HCT116 (cell line): ENCODE measurements at regions not wholly inside any gene's neighbourhood (a gene's known extent, or its start where the extent isn't known, plus 50 kb on each side); places are given as distances from the start of the nearest gene placed in this dataset.

Experiments
- ATAC-seq: fragments of 200-7000 bp; cut with Tn5 transposase; 2 replicates; pipeline ENCODE4 v1.9.1; 2020; ENCODE audit warnings: mild to moderate bottlenecking, moderate library complexity
- BruUV-seq: library from RNA; stranded (reverse); fragments of 400-500 nt; replicated peaks from 2 replicates; lab custom pipeline; 2021; lab: Mats Ljungman, UMichigan
- CTCF ChIA-PET: fragments of 300-600 bp; sonication (Branson Sonifier 250); formaldehyde crosslinking; loops from one replicate; lab custom pipeline; 2021; ENCODE audit warnings: antibody characterized with exemption; lab: Charles Lee
- POLR2A ChIA-PET: fragments of 300-600, 350-600 bp; sonication (Branson Sonifier 250); formaldehyde crosslinking; loops from one replicate; lab custom pipeline; 2021; ENCODE audit warnings: antibody characterized with exemption; lab: Charles Lee
- RAD21 ChIA-PET, 2 experiments: fragments of 300-600 bp; sonication (Branson Sonifier 250); formaldehyde crosslinking; loops; one replicate each; lab custom pipeline; 2023; ENCODE audit warnings: low total read pairs in 2 of 2; ENCODE audit not compliant: uncharacterized antibody in 2 of 2, unreplicated experiment in 2 of 2, low non-redundant PET in 1 of 2; lab: Charles Lee
- DNase-seq: peaks from one replicate; pipeline ENCODE4 v3.0.0-alpha.2; 2010; ENCODE audit warnings: low read depth, low spot score
- H2AFZ ChIP-seq: fragments of 200-600 bp; shearing (Covaris generic), sonication (generic); 2 replicates; pipeline ENCODE4 v1.6.1; 2017; ENCODE audit warnings: low read depth, mixed run types, mixed read lengths, antibody characterized with exemption, low read length; ENCODE audit not compliant: poor library complexity, severe bottlenecking
- H3K27ac ChIP-seq: 2 replicates; pipeline ENCODE4 v1.5.1; 2012; ENCODE audit warnings: low read depth, low read length
- H3K27me3 ChIP-seq: fragments of 200-600 bp; sonication (generic); 2 replicates; pipeline ENCODE4 v1.6.1; 2016; ENCODE audit warnings: mixed run types, low read length, mixed read lengths; ENCODE audit not compliant: insufficient read depth
- H3K36me3 ChIP-seq, 2 experiments: fragments of 200-500 bp in 1 of 2; fragments of 200-600 bp in 1 of 2; sonication (Bioruptor generic) in 1 of 2; sonication (generic) in 1 of 2; 2 replicates each; pipeline versions ENCODE4 v1.5.1 to v1.6.1; 2014 to 2016; ENCODE audit warnings: low read length in 2 of 2, inconsistent platforms in 1 of 2, mixed read lengths in 1 of 2, mixed run types in 1 of 2; ENCODE audit not compliant: insufficient read depth in 2 of 2, control insufficient read depth in 1 of 2
- H3K4me1 ChIP-seq, 2 experiments: fragments of 200-600 bp in 1 of 2; sonication (generic) in 1 of 2; 2 replicates each; pipeline versions ENCODE4 v1.5.1 to v1.6.1; 2012 to 2017; ENCODE audit warnings: low read length in 2 of 2, inconsistent platforms in 1 of 2, mild to moderate bottlenecking in 1 of 2, mixed read lengths in 1 of 2, mixed run types in 1 of 2, moderate library complexity in 1 of 2; ENCODE audit not compliant: insufficient read depth in 2 of 2, control insufficient read depth in 1 of 2
- H3K4me2 ChIP-seq: fragments of 200-600 bp; sonication (generic); 2 replicates; pipeline ENCODE4 v1.6.1; 2017; ENCODE audit warnings: mixed run types, low read length, mixed read lengths
- H3K4me3 ChIP-seq, 2 experiments: fragments of 200-600 bp in 1 of 2; sonication (generic) in 1 of 2; replicated peaks in 1 of 2; 2 replicates each; pipeline ENCODE4 v1.5.1; 2011 to 2016; ENCODE audit warnings: low read length in 2 of 2, control low read depth in 1 of 2, low read depth in 1 of 2, mild to moderate bottlenecking in 1 of 2, mixed read lengths in 1 of 2, mixed run types in 1 of 2
- H3K79me2 ChIP-seq: fragments of 200-600 bp; sonication (generic); 2 replicates; pipeline ENCODE4 v1.6.1; 2017; ENCODE audit warnings: mild to moderate bottlenecking, mixed run types, low read length, moderate library complexity, mixed read lengths; ENCODE audit not compliant: insufficient read depth
- H3K9ac ChIP-seq: fragments of 200-600 bp; sonication (generic); 2 replicates; pipeline ENCODE4 v1.6.1; 2016; ENCODE audit warnings: low read length, mixed read lengths
- H3K9me2 ChIP-seq: fragments of 200-600 bp; sonication (generic), shearing (Covaris generic); 2 replicates; pipeline ENCODE4 v1.6.1; 2017; ENCODE audit warnings: mixed run types, mild to moderate bottlenecking, moderate library complexity; ENCODE audit not compliant: insufficient read depth
- H3K9me3 ChIP-seq, 2 experiments: fragments of 200-500 bp in 1 of 2; fragments of 200-600 bp in 1 of 2; sonication (Bioruptor generic) in 1 of 2; sonication (generic) in 1 of 2; 2 replicates each; pipeline ENCODE4 v1.6.1; 2014 to 2017; ENCODE audit warnings: low read length in 2 of 2, mixed read lengths in 2 of 2, inconsistent platforms in 1 of 2, low read depth in 1 of 2, mild to moderate bottlenecking in 1 of 2, mixed run types in 1 of 2, moderate library complexity in 1 of 2; ENCODE audit not compliant: control insufficient read depth in 1 of 2, insufficient read depth in 1 of 2
- H4K20me1 ChIP-seq: fragments of 200-600 bp; sonication (generic), shearing (Covaris generic); 2 replicates; pipeline ENCODE4 v1.6.1; 2017; ENCODE audit warnings: mixed run types, mild to moderate bottlenecking, moderate library complexity; ENCODE audit not compliant: insufficient read depth
- EZH2 ChIP-seq: fragments of 200-600 bp; sonication (generic); IDR thresholded peaks from 2 replicates; pipeline ENCODE4 v1.6.1; 2017; ENCODE audit warnings: antibody characterized with exemption, mixed run types
- POLR2A ChIP-seq: IDR thresholded peaks from 2 replicates; pipeline ENCODE4 v1.7.0; 2011; ENCODE audit warnings: borderline replicate concordance; ENCODE audit not compliant: insufficient read depth, insufficient read length; ENCODE audit errors: extremely low read depth
- RAD21 ChIP-seq: IDR thresholded peaks from 2 replicates; pipeline ENCODE4 v1.6.1; 2012; ENCODE audit warnings: low read depth, mild to moderate bottlenecking
- SIN3A ChIP-seq: IDR thresholded peaks from 2 replicates; pipeline ENCODE4 v1.6.1; 2012; ENCODE audit warnings: low read depth
- intact Hi-C: fragments of 100-400 bp; cut with micrococcal nuclease; formaldehyde crosslinking; loops from 2 replicates; pipeline ENCODE4 v1.10.0; 2022
- TF ChIP-seq, protein P1 (sequence below): IDR thresholded peaks from 2 replicates; pipeline ENCODE4 v1.6.1; 2012; ENCODE audit warnings: low read depth
- TF ChIP-seq, protein P2 (sequence below): IDR thresholded peaks from 2 replicates; pipeline ENCODE4 v1.6.1; 2012
- TF ChIP-seq, protein P3 (sequence below): IDR thresholded peaks from 2 replicates; pipeline ENCODE4 v1.6.1; 2012
- TF ChIP-seq, protein P4 (sequence below), 3 experiments: fragments of 200-600 bp in 1 of 3; sonication (generic) in 1 of 3; IDR thresholded peaks in 2 of 3; conservative IDR thresholded peaks in 1 of 3; 2 replicates each; pipeline ENCODE4 v1.5.1; 2012 to 2017; ENCODE audit warnings: low read depth in 2 of 3, low read length in 2 of 3, antibody characterized with exemption in 1 of 3, borderline replicate concordance in 1 of 3, control low read depth in 1 of 3, mild to moderate bottlenecking in 1 of 3, mixed read lengths in 1 of 3, mixed run types in 1 of 3, moderate library complexity in 1 of 3; ENCODE audit not compliant: insufficient read depth in 1 of 3
- TF ChIP-seq, protein P5 (sequence below): IDR thresholded peaks from 2 replicates; pipeline ENCODE4 v1.6.1; 2011; ENCODE audit warnings: mild to moderate bottlenecking, low read length, moderate library complexity; ENCODE audit not compliant: insufficient replicate concordance; ENCODE audit errors: extremely low read depth

DNA sequence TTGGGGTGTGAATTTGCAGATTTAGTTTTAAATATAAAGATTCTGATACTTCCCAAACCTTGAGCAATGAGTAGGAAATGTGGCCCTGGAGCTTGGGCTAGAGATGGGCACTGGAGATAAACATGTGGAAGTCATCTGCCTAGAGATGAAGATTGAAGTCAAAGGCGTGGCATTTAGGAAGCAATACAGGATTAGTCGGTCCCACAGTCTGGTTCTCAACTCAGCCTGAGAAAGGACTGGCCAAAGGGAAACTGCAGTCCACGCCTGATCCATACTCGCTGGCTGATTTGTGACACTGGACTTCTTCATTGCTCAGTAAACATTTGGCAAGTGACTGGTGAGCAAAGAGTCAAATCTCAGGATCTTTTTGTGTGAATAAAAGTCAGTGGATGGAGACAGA lies 268.2 kb upstream of the ATP2B1 start:
- ATAC-seq = no peak
- BruUV-seq = no TSS peak
- ChIA-PET CTCF (no interaction called here), RAD21 (no interaction called here), POLR2A (no interaction called here)
- Histone ChIP-seq H4K20me1 (no peaks in the 10 kb centered on the region), H3K27ac (no peak overlapping the region), H3K27me3 (no peaks in the 10 kb centered on the region), H3K9ac (no peak overlapping the region), H3K4me2 (no peak overlapping the region), H3K4me1 (no peaks in the 10 kb centered on the region), H3K79me2 (no peaks in the 10 kb centered on the region), H3K4me3 (no peak overlapping the region), H2AFZ (no peak overlapping the region), H3K36me3 (no peaks in the 10 kb centered on the region), H3K9me3 (no peaks in the 10 kb centered on the region), H3K9me2 (no peaks in the 10 kb centered on the region; the same call in 1 of the 2 replicates)
- DNase-seq = no peak
- intact Hi-C loops = no loop called here
- TF ChIP-seq POLR2A = no peak
- TF ChIP-seq, protein P1, sequence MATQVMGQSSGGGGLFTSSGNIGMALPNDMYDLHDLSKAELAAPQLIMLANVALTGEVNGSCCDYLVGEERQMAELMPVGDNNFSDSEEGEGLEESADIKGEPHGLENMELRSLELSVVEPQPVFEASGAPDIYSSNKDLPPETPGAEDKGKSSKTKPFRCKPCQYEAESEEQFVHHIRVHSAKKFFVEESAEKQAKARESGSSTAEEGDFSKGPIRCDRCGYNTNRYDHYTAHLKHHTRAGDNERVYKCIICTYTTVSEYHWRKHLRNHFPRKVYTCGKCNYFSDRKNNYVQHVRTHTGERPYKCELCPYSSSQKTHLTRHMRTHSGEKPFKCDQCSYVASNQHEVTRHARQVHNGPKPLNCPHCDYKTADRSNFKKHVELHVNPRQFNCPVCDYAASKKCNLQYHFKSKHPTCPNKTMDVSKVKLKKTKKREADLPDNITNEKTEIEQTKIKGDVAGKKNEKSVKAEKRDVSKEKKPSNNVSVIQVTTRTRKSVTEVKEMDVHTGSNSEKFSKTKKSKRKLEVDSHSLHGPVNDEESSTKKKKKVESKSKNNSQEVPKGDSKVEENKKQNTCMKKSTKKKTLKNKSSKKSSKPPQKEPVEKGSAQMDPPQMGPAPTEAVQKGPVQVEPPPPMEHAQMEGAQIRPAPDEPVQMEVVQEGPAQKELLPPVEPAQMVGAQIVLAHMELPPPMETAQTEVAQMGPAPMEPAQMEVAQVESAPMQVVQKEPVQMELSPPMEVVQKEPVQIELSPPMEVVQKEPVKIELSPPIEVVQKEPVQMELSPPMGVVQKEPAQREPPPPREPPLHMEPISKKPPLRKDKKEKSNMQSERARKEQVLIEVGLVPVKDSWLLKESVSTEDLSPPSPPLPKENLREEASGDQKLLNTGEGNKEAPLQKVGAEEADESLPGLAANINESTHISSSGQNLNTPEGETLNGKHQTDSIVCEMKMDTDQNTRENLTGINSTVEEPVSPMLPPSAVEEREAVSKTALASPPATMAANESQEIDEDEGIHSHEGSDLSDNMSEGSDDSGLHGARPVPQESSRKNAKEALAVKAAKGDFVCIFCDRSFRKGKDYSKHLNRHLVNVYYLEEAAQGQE = no peak
- TF ChIP-seq, protein P2, sequence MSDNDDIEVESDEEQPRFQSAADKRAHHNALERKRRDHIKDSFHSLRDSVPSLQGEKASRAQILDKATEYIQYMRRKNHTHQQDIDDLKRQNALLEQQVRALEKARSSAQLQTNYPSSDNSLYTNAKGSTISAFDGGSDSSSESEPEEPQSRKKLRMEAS = no peak
- TF ChIP-seq, protein P3, sequence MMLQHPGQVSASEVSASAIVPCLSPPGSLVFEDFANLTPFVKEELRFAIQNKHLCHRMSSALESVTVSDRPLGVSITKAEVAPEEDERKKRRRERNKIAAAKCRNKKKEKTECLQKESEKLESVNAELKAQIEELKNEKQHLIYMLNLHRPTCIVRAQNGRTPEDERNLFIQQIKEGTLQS = no peak

DNA sequence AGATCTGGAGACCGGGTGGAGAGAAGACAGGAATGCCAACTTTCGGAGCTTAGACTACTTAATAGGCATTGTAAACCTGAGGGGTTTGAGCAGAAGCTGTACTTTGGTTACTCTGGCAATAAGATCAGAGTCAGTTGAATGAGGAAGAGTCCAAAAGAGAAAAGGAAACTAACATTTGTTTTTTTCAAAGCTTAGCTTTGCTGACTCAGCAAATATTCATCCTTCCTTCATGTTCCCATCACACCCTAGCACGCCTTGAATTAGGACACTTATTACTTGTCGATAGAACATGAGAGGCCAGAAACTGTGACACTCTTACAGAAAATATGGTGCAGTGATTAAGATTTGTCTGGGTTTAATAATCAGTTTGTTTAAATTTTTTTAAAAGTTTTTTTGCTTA lies 266.9 kb upstream of the ATP2B1 start:
- Histone ChIP-seq H3K9ac (no peak overlapping the region), H2AFZ (no peak overlapping the region), H4K20me1 (no peaks in the 10 kb centered on the region), H3K4me1 (no peaks in the 10 kb centered on the region), H3K9me2 (no peaks in the 10 kb centered on the region), H3K4me3 (no peak overlapping the region), H3K79me2 (no peaks in the 10 kb centered on the region), H3K9me3 (no peaks in the 10 kb centered on the region), H3K27me3 (no peaks in the 10 kb centered on the region), H3K4me2 (no peak overlapping the region), H3K36me3 (no peaks in the 10 kb centered on the region), H3K27ac (no peak overlapping the region)
- ATAC-seq (no peak), DNase-seq (no peak)
- no TSS peak for BruUV-seq
- intact Hi-C loops = no loop called here
- RAD21 ChIA-PET = no interaction called here
- POLR2A ChIA-PET = no interaction called here
- CTCF ChIA-PET = no interaction called here
- TF ChIP-seq, protein P2 = no peak
- TF ChIP-seq, protein P4, sequence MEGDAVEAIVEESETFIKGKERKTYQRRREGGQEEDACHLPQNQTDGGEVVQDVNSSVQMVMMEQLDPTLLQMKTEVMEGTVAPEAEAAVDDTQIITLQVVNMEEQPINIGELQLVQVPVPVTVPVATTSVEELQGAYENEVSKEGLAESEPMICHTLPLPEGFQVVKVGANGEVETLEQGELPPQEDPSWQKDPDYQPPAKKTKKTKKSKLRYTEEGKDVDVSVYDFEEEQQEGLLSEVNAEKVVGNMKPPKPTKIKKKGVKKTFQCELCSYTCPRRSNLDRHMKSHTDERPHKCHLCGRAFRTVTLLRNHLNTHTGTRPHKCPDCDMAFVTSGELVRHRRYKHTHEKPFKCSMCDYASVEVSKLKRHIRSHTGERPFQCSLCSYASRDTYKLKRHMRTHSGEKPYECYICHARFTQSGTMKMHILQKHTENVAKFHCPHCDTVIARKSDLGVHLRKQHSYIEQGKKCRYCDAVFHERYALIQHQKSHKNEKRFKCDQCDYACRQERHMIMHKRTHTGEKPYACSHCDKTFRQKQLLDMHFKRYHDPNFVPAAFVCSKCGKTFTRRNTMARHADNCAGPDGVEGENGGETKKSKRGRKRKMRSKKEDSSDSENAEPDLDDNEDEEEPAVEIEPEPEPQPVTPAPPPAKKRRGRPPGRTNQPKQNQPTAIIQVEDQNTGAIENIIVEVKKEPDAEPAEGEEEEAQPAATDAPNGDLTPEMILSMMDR (IDR thresholded peaks at IDR 0.05 in 2 of 3, conservative IDR thresholded peaks at IDR 0.05 in 1 of 3; ENCODE audit: borderline replicate concordance in 1 of 3, insufficient read depth in 1 of 3, low read depth in 2 of 3, low read length in 2 of 3) = no peak
- TF ChIP-seq EZH2 (no peak), SIN3A (no peak), RAD21 (no peak)
- TF ChIP-seq, protein P5, sequence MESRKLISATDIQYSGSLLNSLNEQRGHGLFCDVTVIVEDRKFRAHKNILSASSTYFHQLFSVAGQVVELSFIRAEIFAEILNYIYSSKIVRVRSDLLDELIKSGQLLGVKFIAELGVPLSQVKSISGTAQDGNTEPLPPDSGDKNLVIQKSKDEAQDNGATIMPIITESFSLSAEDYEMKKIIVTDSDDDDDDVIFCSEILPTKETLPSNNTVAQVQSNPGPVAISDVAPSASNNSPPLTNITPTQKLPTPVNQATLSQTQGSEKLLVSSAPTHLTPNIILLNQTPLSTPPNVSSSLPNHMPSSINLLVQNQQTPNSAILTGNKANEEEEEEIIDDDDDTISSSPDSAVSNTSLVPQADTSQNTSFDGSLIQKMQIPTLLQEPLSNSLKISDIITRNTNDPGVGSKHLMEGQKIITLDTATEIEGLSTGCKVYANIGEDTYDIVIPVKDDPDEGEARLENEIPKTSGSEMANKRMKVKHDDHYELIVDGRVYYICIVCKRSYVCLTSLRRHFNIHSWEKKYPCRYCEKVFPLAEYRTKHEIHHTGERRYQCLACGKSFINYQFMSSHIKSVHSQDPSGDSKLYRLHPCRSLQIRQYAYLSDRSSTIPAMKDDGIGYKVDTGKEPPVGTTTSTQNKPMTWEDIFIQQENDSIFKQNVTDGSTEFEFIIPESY = no peak
